ENCODE measurements at regions not wholly inside any gene's neighbourhood (a gene's known extent, or its start where the extent isn't known, plus 50 kb on each side); places are given as distances from the start of the nearest gene placed in this dataset.

- TF ChIP-seq CTCF (IDR thresholded peaks at IDR 0.05; ENCODE audit: low read depth, low read length), result no peak
- no peak overlapping the region for H3K4me3 ChIP-seq (ENCODE audit: low read depth, low read length)
Measured at GRCh38 chr5:32842813-32843530, 131.9 kb downstream of the NPR3 start.

GRCh38 chr5:32843531-32843895 lies 132.4 kb downstream of the NPR3 start:
- H3K4me3 ChIP-seq (ENCODE audit: low read depth, low read length), result no peak overlapping the region
- TF ChIP-seq CTCF (IDR thresholded peaks at IDR 0.05; ENCODE audit: low read depth, low read length), result no peak

- no peak for TF ChIP-seq CTCF (IDR thresholded peaks at IDR 0.05; ENCODE audit: low read depth, low read length)
- no peak overlapping the region for H3K4me3 ChIP-seq (ENCODE audit: low read depth, low read length)
Measured at GRCh38 chr5:32845171-32845570, 134.1 kb downstream of the NPR3 start.

GRCh38 chr5:32848120-32848519 lies 137.0 kb downstream of the NPR3 start:
- H3K4me3 ChIP-seq (ENCODE audit: low read depth, low read length), result no peak overlapping the region
- no peak for TF ChIP-seq CTCF (IDR thresholded peaks at IDR 0.05; ENCODE audit: low read depth, low read length)

- no peak overlapping the region for H3K4me3 ChIP-seq (ENCODE audit: low read depth, low read length)
- no peak for TF ChIP-seq CTCF (IDR thresholded peaks at IDR 0.05; ENCODE audit: low read depth, low read length)
Measured at GRCh38 chr5:32848681-32849080, 137.6 kb downstream of the NPR3 start.

GRCh38 chr5:32850817-32851496 lies 139.8 kb downstream of the NPR3 start:
- TF ChIP-seq CTCF (IDR thresholded peaks at IDR 0.05; ENCODE audit: low read depth, low read length), result no peak
- H3K4me3 ChIP-seq (ENCODE audit: low read depth, low read length), result no peak overlapping the region

- TF ChIP-seq CTCF (IDR thresholded peaks at IDR 0.05; ENCODE audit: low read depth, low read length), result no peak
Measured at GRCh38 chr5:32851559-32852173, 140.5 kb downstream of the NPR3 start.

More at GRCh38 chr5:32851559-32852173, 140.5 kb downstream of the NPR3 start:
- no peak overlapping the region for H3K4me3 ChIP-seq (ENCODE audit: low read depth, low read length)
